Esophagus muscularis mucosa (tissue), 3 donors: ENCODE measurements at regions not wholly inside any gene's neighbourhood (a gene's known extent, or its start where the extent isn't known, plus 50 kb on each side); places are given as distances from the start of the nearest gene placed in this dataset.

Experiments
- CTCF ChIP-seq, 3 experiments: fragments of 200-600 bp in 2 of 3; fragments of 450-650 bp in 1 of 3; sonication (generic) in 2 of 3; IDR thresholded peaks; one replicate each; pipeline ENCODE4 v1.5.1; 2017 to 2019; ENCODE audit warnings: antibody characterized with exemption in 3 of 3, mild to moderate bottlenecking in 2 of 3, moderate library complexity in 1 of 3
- POLR2AphosphoS5 ChIP-seq, 2 donors: sonication (generic); formaldehyde crosslinking; IDR thresholded peaks; one replicate each; pipeline ENCODE4 v1.6.1; 2017; ENCODE audit warnings: antibody characterized with exemption in 2 of 2

GRCh38 chr5:143471041-143471509, 67.6 kb upstream of the NR3C1 start:
- no peak for TF ChIP-seq POLR2AphosphoS5 (IDR thresholded peaks at IDR 0.05)
- TF ChIP-seq CTCF (IDR thresholded peaks at IDR 0.05), result no peak
